ENCODE measurements at regions not wholly inside any gene's neighbourhood (a gene's known extent, or its start where the extent isn't known, plus 50 kb on each side); places are given as distances from the start of the nearest gene placed in this dataset.

GRCh38 chr10:60728056-60728455 is 50.2 kb upstream of the CDK1 start:
- Histone ChIP-seq H3K36me3 (ENCODE audit: control insufficient read depth in 3 of 3, insufficient read depth in 3 of 3, low read length in 3 of 3) (no peaks in the 10 kb centered on the region), H3K27me3 (ENCODE audit: control insufficient read depth in 3 of 3, insufficient read depth in 3 of 3, low read length in 3 of 3) (peaks cover 5 to 18% (median 18%) of the 10 kb centered on the region in 3 donors), H3K27ac (ENCODE audit: low read depth, low read length) (no peak overlapping the region), H3K4me3 (ENCODE audit: low read length in 3 of 3) (no peak overlapping the region), H3K4me1 (ENCODE audit: control insufficient read depth in 3 of 3, insufficient read depth in 3 of 3, low read length in 3 of 3) (peaks cover 0 to 8% (median 8%) of the 10 kb centered on the region in 3 donors), H3K9me3 (ENCODE audit: control insufficient read depth in 3 of 3, low read length in 3 of 3) (no peaks in the 10 kb centered on the region), H3K9ac (ENCODE audit: low read depth in 1 of 3, low read length in 3 of 3) (no peak overlapping the region)

GRCh38 chr10:60726257-60726656 is 52.0 kb upstream of the CDK1 start:
- H3K9ac ChIP-seq (ENCODE audit: low read depth in 1 of 3, low read length in 3 of 3): no peak overlapping the region

GRCh38 chr10:60722623-60723022 is 55.7 kb upstream of the CDK1 start:
- Histone ChIP-seq H3K27ac (ENCODE audit: low read depth, low read length) (no peak overlapping the region), H3K9me3 (ENCODE audit: control insufficient read depth in 3 of 3, low read length in 3 of 3) (no peaks in the 10 kb centered on the region), H3K27me3 (ENCODE audit: control insufficient read depth in 3 of 3, insufficient read depth in 3 of 3, low read length in 3 of 3) (peaks cover 0 to 3% (median 0%) of the 10 kb centered on the region in 3 donors), H3K4me1 (ENCODE audit: control insufficient read depth in 3 of 3, insufficient read depth in 3 of 3, low read length in 3 of 3) (no peaks in the 10 kb centered on the region), H3K4me3 (ENCODE audit: low read length in 3 of 3) (no peak overlapping the region), H3K36me3 (ENCODE audit: control insufficient read depth in 3 of 3, insufficient read depth in 3 of 3, low read length in 3 of 3) (no peaks in the 10 kb centered on the region), H3K9ac (ENCODE audit: low read depth in 1 of 3, low read length in 3 of 3) (no peak overlapping the region)

More at GRCh38 chr10:60726257-60726656, 52.0 kb upstream of the CDK1 start:
- H3K27ac ChIP-seq (ENCODE audit: low read depth, low read length): no peak overlapping the region
- H3K4me1 ChIP-seq (ENCODE audit: control insufficient read depth in 3 of 3, insufficient read depth in 3 of 3, low read length in 3 of 3): no peaks in the 10 kb centered on the region
- no peak overlapping the region for H3K4me3 ChIP-seq (ENCODE audit: low read length in 3 of 3)
- no peaks in the 10 kb centered on the region for H3K9me3 ChIP-seq (ENCODE audit: control insufficient read depth in 3 of 3, low read length in 3 of 3)
- no peaks in the 10 kb centered on the region for H3K36me3 ChIP-seq (ENCODE audit: control insufficient read depth in 3 of 3, insufficient read depth in 3 of 3, low read length in 3 of 3)
- H3K27me3 ChIP-seq (ENCODE audit: control insufficient read depth in 3 of 3, insufficient read depth in 3 of 3, low read length in 3 of 3): peaks cover 0 to 4% (median 3%) of the 10 kb centered on the region in 3 donors

GRCh38 chr10:60719721-60720120 is 58.6 kb upstream of the CDK1 start:
- no peaks in the 10 kb centered on the region for H3K36me3 ChIP-seq (ENCODE audit: control insufficient read depth in 3 of 3, insufficient read depth in 3 of 3, low read length in 3 of 3)
- no peaks in the 10 kb centered on the region for H3K4me1 ChIP-seq (ENCODE audit: control insufficient read depth in 3 of 3, insufficient read depth in 3 of 3, low read length in 3 of 3)
- H3K27me3 ChIP-seq (ENCODE audit: control insufficient read depth in 3 of 3, insufficient read depth in 3 of 3, low read length in 3 of 3): no peaks in the 10 kb centered on the region
- no peak overlapping the region for H3K9ac ChIP-seq (ENCODE audit: low read depth in 1 of 3, low read length in 3 of 3)
- H3K4me3 ChIP-seq (ENCODE audit: low read length in 3 of 3): no peak overlapping the region
- no peaks in the 10 kb centered on the region for H3K9me3 ChIP-seq (ENCODE audit: control insufficient read depth in 3 of 3, low read length in 3 of 3)
- H3K27ac ChIP-seq (ENCODE audit: low read depth, low read length): no peak overlapping the region

GRCh38 chr10:60718886-60719285 is 59.4 kb upstream of the CDK1 start:
- Histone ChIP-seq H3K27ac (ENCODE audit: low read depth, low read length) (no peak overlapping the region), H3K9ac (ENCODE audit: low read depth in 1 of 3, low read length in 3 of 3) (no peak overlapping the region), H3K27me3 (ENCODE audit: control insufficient read depth in 3 of 3, insufficient read depth in 3 of 3, low read length in 3 of 3) (no peaks in the 10 kb centered on the region), H3K9me3 (ENCODE audit: control insufficient read depth in 3 of 3, low read length in 3 of 3) (no peaks in the 10 kb centered on the region), H3K4me3 (ENCODE audit: low read length in 3 of 3) (no peak overlapping the region), H3K4me1 (ENCODE audit: control insufficient read depth in 3 of 3, insufficient read depth in 3 of 3, low read length in 3 of 3) (no peaks in the 10 kb centered on the region), H3K36me3 (ENCODE audit: control insufficient read depth in 3 of 3, insufficient read depth in 3 of 3, low read length in 3 of 3) (no peaks in the 10 kb centered on the region)

GRCh38 chr10:60717852-60718251 is 60.4 kb upstream of the CDK1 start:
- no peaks in the 10 kb centered on the region for H3K4me1 ChIP-seq (ENCODE audit: control insufficient read depth in 3 of 3, insufficient read depth in 3 of 3, low read length in 3 of 3)
- no peak overlapping the region for H3K4me3 ChIP-seq (ENCODE audit: low read length in 3 of 3)
- H3K27ac ChIP-seq (ENCODE audit: low read depth, low read length): no peak overlapping the region
- no peaks in the 10 kb centered on the region for H3K9me3 ChIP-seq (ENCODE audit: control insufficient read depth in 3 of 3, low read length in 3 of 3)
- no peaks in the 10 kb centered on the region for H3K27me3 ChIP-seq (ENCODE audit: control insufficient read depth in 3 of 3, insufficient read depth in 3 of 3, low read length in 3 of 3)
- H3K36me3 ChIP-seq (ENCODE audit: control insufficient read depth in 3 of 3, insufficient read depth in 3 of 3, low read length in 3 of 3): no peaks in the 10 kb centered on the region
- no peak overlapping the region for H3K9ac ChIP-seq (ENCODE audit: low read depth in 1 of 3, low read length in 3 of 3)

- no peaks in the 10 kb centered on the region for H3K9me3 ChIP-seq (ENCODE audit: control insufficient read depth in 3 of 3, low read length in 3 of 3)
- H3K27ac ChIP-seq (ENCODE audit: low read depth, low read length): no peak overlapping the region
- peaks cover 0 to 3% (median 0%) of the 10 kb centered on the region in 3 donors for H3K27me3 ChIP-seq (ENCODE audit: control insufficient read depth in 3 of 3, insufficient read depth in 3 of 3, low read length in 3 of 3)
Measured at GRCh38 chr10:60714233-60714632, 64.0 kb upstream of the CDK1 start.

GRCh38 chr10:60711496-60711895 is 66.8 kb upstream of the CDK1 start:
- Histone ChIP-seq H3K9me3 (ENCODE audit: control insufficient read depth in 3 of 3, low read length in 3 of 3) (no peaks in the 10 kb centered on the region), H3K27me3 (ENCODE audit: control insufficient read depth in 3 of 3, insufficient read depth in 3 of 3, low read length in 3 of 3) (peaks cover 0 to 3% (median 0%) of the 10 kb centered on the region in 3 donors), H3K36me3 (ENCODE audit: control insufficient read depth in 3 of 3, insufficient read depth in 3 of 3, low read length in 3 of 3) (no peaks in the 10 kb centered on the region), H3K27ac (ENCODE audit: low read depth, low read length) (no peak overlapping the region), H3K9ac (ENCODE audit: low read depth in 1 of 3, low read length in 3 of 3) (no peak overlapping the region), H3K4me3 (ENCODE audit: low read length in 3 of 3) (no peak overlapping the region), H3K4me1 (ENCODE audit: control insufficient read depth in 3 of 3, insufficient read depth in 3 of 3, low read length in 3 of 3) (no peaks in the 10 kb centered on the region)

More at GRCh38 chr10:60714233-60714632, 64.0 kb upstream of the CDK1 start:
- H3K36me3 ChIP-seq (ENCODE audit: control insufficient read depth in 3 of 3, insufficient read depth in 3 of 3, low read length in 3 of 3): no peaks in the 10 kb centered on the region
- H3K9ac ChIP-seq (ENCODE audit: low read depth in 1 of 3, low read length in 3 of 3): no peak overlapping the region
- H3K4me3 ChIP-seq (ENCODE audit: low read length in 3 of 3): no peak overlapping the region
- H3K4me1 ChIP-seq (ENCODE audit: control insufficient read depth in 3 of 3, insufficient read depth in 3 of 3, low read length in 3 of 3): no peaks in the 10 kb centered on the region

- H3K9me3 ChIP-seq (ENCODE audit: control insufficient read depth in 3 of 3, low read length in 3 of 3): no peaks in the 10 kb centered on the region
- no peaks in the 10 kb centered on the region for H3K4me1 ChIP-seq (ENCODE audit: control insufficient read depth in 3 of 3, insufficient read depth in 3 of 3, low read length in 3 of 3)
- H3K36me3 ChIP-seq (ENCODE audit: control insufficient read depth in 3 of 3, insufficient read depth in 3 of 3, low read length in 3 of 3): no peaks in the 10 kb centered on the region
- H3K9ac ChIP-seq (ENCODE audit: low read depth in 1 of 3, low read length in 3 of 3): no peak overlapping the region
- H3K27ac ChIP-seq (ENCODE audit: low read depth, low read length): no peak overlapping the region
- H3K27me3 ChIP-seq (ENCODE audit: control insufficient read depth in 3 of 3, insufficient read depth in 3 of 3, low read length in 3 of 3): peaks cover 0 to 3% (median 0%) of the 10 kb centered on the region in 3 donors
- no peak overlapping the region for H3K4me3 ChIP-seq (ENCODE audit: low read length in 3 of 3)
Measured at GRCh38 chr10:60710041-60710440, 68.2 kb upstream of the CDK1 start.

- Histone ChIP-seq H3K4me1 (ENCODE audit: control insufficient read depth in 3 of 3, insufficient read depth in 3 of 3, low read length in 3 of 3) (no peaks in the 10 kb centered on the region), H3K9me3 (ENCODE audit: control insufficient read depth in 3 of 3, low read length in 3 of 3) (no peaks in the 10 kb centered on the region), H3K9ac (ENCODE audit: low read depth in 1 of 3, low read length in 3 of 3) (no peak overlapping the region), H3K27me3 (ENCODE audit: control insufficient read depth in 3 of 3, insufficient read depth in 3 of 3, low read length in 3 of 3) (peaks cover 0 to 3% (median 0%) of the 10 kb centered on the region in 3 donors), H3K27ac (ENCODE audit: low read depth, low read length) (no peak overlapping the region), H3K4me3 (ENCODE audit: low read length in 3 of 3) (no peak overlapping the region), H3K36me3 (ENCODE audit: control insufficient read depth in 3 of 3, insufficient read depth in 3 of 3, low read length in 3 of 3) (no peaks in the 10 kb centered on the region)
Measured at GRCh38 chr10:60708666-60709065, 69.6 kb upstream of the CDK1 start.

GRCh38 chr10:60707841-60708240 is 70.4 kb upstream of the CDK1 start:
- Histone ChIP-seq H3K9me3 (ENCODE audit: control insufficient read depth in 3 of 3, low read length in 3 of 3) (no peaks in the 10 kb centered on the region), H3K27ac (ENCODE audit: low read depth, low read length) (no peak overlapping the region), H3K9ac (ENCODE audit: low read depth in 1 of 3, low read length in 3 of 3) (no peak overlapping the region), H3K27me3 (ENCODE audit: control insufficient read depth in 3 of 3, insufficient read depth in 3 of 3, low read length in 3 of 3) (peaks cover 0 to 3% (median 0%) of the 10 kb centered on the region in 3 donors), H3K4me1 (ENCODE audit: control insufficient read depth in 3 of 3, insufficient read depth in 3 of 3, low read length in 3 of 3) (no peaks in the 10 kb centered on the region), H3K36me3 (ENCODE audit: control insufficient read depth in 3 of 3, insufficient read depth in 3 of 3, low read length in 3 of 3) (no peaks in the 10 kb centered on the region), H3K4me3 (ENCODE audit: low read length in 3 of 3) (no peak overlapping the region)
